Neural crest cell (in vitro differentiated cells): ENCODE measurements at regions not wholly inside any gene's neighbourhood (a gene's known extent, or its start where the extent isn't known, plus 50 kb on each side); places are given as distances from the start of the nearest gene placed in this dataset.
"Not testable (repeated sequence)": the region's sequence is repeated elsewhere in the genome, so short reads cannot be mapped to it uniquely, and the experiment has no call there.

ENCODE experiments used
- DNase-seq: peaks from one replicate; pipeline ENCODE4 v3.0.0; 2021; ENCODE audit warnings: low read depth, mixed read lengths, low spot score
- H3K27ac Mint-ChIP-seq: one replicate; pipeline ENCODE4 v1.8.0; 2021; ENCODE audit warnings: mild to moderate bottlenecking, mixed read lengths; ENCODE audit not compliant: unreplicated experiment
- H3K27me3 Mint-ChIP-seq: 2 replicates; pipeline ENCODE4 v1.8.0; 2021; ENCODE audit warnings: low read depth, mild to moderate bottlenecking, mixed read lengths
- H3K36me3 Mint-ChIP-seq: 2 replicates; pipeline ENCODE4 v1.8.0; 2021; ENCODE audit warnings: low read depth, mild to moderate bottlenecking, mixed read lengths
- H3K4me1 Mint-ChIP-seq: 2 replicates; pipeline ENCODE4 v1.8.0; 2021; ENCODE audit warnings: mixed read lengths
- H3K4me3 Mint-ChIP-seq: one replicate; pipeline ENCODE4 v1.8.0; 2021; ENCODE audit warnings: mild to moderate bottlenecking, mixed read lengths
- H3K9me3 Mint-ChIP-seq: 2 replicates; pipeline ENCODE4 v1.8.0; 2021; ENCODE audit warnings: mixed read lengths
- CTCF ChIP-seq: fragments of 200-600 bp; sonication (generic); conservative IDR thresholded peaks from 2 replicates; pipeline ENCODE4 v1.5.0; 2021; ENCODE audit warnings: antibody characterized with exemption, mild to moderate bottlenecking

DNA sequence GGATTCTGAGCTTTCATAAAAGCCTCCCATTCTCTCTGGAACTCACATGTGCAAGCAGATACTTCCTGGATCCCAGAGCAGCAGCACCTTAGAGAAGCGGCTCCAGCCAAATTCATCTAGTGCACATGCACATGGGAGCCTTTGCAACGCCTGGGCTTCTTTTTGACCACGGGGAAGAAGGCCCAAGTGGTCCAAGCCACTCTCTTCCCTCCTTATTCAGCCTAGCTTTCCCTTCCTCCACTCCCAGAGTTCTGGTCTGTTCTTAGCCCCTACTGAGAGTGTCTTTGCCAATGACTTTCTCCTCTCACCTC lies 118.7 kb downstream of the ZNF365 start:
- Mint-ChIP-seq H3K27me3 (no peaks in the 10 kb centered on the region), H3K4me3 (no peak overlapping the region), H3K9me3 (no peaks in the 10 kb centered on the region), H3K4me1 (no peaks in the 10 kb centered on the region), H3K27ac (no peak overlapping the region), H3K36me3 (no peaks in the 10 kb centered on the region)
- DNase-seq, result no peak
- no peak for TF ChIP-seq CTCF

DNA sequence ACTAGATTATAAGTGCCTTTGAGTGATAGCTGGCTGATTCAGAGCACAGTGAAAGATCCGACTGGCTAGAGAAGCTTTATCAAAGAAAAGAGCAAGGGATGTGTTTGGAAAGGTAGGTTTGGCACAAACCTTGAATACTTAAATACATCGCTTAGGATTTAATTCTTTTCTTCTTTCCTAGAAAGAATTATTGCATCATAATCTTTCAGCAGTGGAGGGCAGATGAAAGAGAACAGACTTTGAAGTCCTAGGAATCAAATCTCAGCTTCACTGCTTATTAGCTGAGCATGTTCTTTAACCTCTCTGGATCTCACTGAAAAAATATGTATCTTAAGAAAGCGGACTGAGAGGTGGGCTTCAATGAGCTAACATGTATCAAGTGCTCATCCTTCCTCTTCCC lies 122.8 kb downstream of the ZNF365 start:
- H3K9me3 Mint-ChIP-seq, result no peaks in the 10 kb centered on the region

DNA sequence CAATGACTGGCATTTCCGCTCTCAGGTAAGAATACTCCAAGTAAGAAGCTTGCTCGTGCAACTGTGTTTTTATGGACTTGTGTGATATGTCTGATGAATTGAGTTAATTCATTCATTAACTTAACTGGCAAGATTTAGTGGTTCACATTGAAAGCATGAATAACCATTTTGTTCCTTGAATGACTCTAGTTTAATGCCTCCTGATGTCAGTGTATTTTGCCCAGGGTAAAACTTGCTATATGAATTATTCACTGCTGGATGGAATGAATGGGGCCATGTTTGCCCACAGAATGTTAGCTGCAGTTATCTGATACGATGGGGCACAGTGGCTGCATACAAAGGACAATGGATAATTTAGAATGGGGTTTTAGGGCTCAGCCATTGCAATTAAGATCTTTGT lies 124.1 kb downstream of the ZNF365 start:
- DNase-seq, result no peak
- Mint-ChIP-seq H3K9me3 (no peaks in the 10 kb centered on the region), H3K27me3 (peaks cover 4% of the 10 kb centered on the region), H3K36me3 (no peaks in the 10 kb centered on the region), H3K4me3 (no peak overlapping the region), H3K4me1 (peaks cover 5% of the 10 kb centered on the region), H3K27ac (no peak overlapping the region)
- TF ChIP-seq CTCF, result no peak

More for the DNA sequence above, 122.8 kb downstream of the ZNF365 start:
- no peak overlapping the region for H3K27ac Mint-ChIP-seq
- no peak for DNase-seq
- TF ChIP-seq CTCF, result no peak
- peaks cover 5% of the 10 kb centered on the region for H3K4me1 Mint-ChIP-seq
- H3K4me3 Mint-ChIP-seq, result no peak overlapping the region
- H3K27me3 Mint-ChIP-seq, result peaks cover 4% of the 10 kb centered on the region
- H3K36me3 Mint-ChIP-seq, result no peaks in the 10 kb centered on the region

DNA sequence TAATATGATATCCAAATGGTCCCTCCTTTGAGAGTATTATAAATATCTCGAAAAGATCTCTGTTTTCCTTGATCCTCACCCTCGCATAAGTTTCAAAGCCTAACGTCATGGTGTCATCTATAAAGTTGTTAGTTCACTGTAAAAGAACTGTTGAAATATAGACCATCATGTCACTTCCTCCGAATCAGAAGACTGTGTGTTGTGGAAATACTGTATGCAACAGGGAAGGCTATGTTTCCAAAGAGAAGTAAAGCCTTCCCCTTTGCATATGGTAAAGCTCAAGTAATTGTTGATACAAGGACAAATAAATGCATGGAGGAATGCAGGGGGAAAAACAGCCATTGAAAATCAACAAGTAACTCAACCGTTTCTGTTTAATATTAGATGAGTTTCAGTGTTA lies 125.9 kb downstream of the ZNF365 start:
- not testable (repeated sequence) for H3K4me1 Mint-ChIP-seq, DNase-seq, H3K27me3 Mint-ChIP-seq, H3K4me3 Mint-ChIP-seq, H3K36me3 Mint-ChIP-seq, H3K27ac Mint-ChIP-seq, H3K9me3 Mint-ChIP-seq

DNA sequence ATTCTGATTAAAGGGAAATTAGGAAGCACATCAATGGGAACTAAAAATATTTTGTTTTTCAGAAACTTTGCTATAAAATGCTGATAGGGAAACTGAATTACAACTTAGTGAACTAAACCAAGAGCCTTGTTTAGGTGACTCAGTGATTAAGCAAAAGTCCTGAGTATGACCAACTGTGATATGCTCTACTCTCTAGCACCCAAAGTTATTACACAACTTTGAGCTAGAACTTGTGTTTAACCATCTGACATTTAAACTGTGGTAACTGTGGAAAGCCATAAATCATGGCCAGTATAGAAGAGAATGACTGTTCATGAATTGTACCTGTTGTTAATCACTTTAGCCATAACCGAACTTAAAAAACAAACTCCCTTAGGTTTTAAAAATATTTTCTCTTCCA lies 127.4 kb downstream of the ZNF365 start:
- no peak for TF ChIP-seq CTCF
- H3K4me3 Mint-ChIP-seq, result no peak overlapping the region
- no peaks in the 10 kb centered on the region for H3K36me3 Mint-ChIP-seq
- DNase-seq, result no peak
- H3K4me1 Mint-ChIP-seq, result peaks cover 5% of the 10 kb centered on the region
- H3K9me3 Mint-ChIP-seq, result no peaks in the 10 kb centered on the region
- H3K27me3 Mint-ChIP-seq, result peaks cover 4% of the 10 kb centered on the region
- H3K27ac Mint-ChIP-seq, result no peak overlapping the region

- Mint-ChIP-seq H3K27ac (no peak overlapping the region), H3K4me3 (no peak overlapping the region), H3K4me1 (peaks cover 4% of the 10 kb centered on the region), H3K9me3 (no peaks in the 10 kb centered on the region), H3K27me3 (peaks cover 4% of the 10 kb centered on the region), H3K36me3 (no peaks in the 10 kb centered on the region)
- no peak for TF ChIP-seq CTCF
- DNase-seq, result no peak
These were observed 128.9 kb downstream of the ZNF365 start for GRCh38 chr10:62502995-62503613.
